GM21786 (cell line): ENCODE measurements at regions not wholly inside any gene's neighbourhood (a gene's known extent, or its start where the extent isn't known, plus 50 kb on each side); places are given as distances from the start of the nearest gene placed in this dataset.

Source experiments
- ATAC-seq: cut with Tn5 transposase; IDR thresholded peaks from one replicate; pipeline ENCODE4 v1.9.1; 2021; ENCODE audit not compliant: unreplicated experiment

DNA sequence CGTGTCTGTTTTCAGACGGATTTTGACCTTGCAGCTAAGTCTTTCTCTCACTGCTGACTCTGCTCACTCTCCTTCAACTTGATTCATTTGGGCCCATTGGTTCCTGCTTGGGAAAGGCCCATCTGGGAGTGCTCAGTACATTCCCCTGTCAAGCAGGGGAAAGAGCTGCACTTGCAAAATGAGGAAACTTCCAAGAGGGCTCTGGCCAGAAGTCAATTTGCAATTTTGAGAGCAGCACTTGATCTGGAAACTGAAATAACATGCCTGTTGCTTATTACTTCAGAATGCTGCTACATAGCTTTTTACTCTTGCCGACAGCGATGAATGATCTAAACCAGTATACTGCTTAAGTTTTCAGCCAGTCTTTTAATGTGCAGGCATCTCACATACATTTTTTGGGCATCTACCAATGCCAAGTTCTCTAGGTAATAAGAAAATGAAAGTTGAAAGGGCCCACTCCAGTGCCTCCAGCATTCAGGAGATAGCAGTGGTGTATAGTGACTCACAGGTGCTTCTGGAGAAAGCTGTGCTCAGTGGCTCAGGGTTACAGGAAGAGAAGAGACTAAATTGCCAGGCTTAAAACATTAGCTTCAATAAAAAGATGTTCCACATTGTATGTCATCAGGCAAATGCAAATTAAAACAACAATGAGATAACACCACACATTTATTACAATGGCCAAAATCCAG lies 70.1 kb upstream of the RORA start:
- ATAC-seq = no peak

DNA sequence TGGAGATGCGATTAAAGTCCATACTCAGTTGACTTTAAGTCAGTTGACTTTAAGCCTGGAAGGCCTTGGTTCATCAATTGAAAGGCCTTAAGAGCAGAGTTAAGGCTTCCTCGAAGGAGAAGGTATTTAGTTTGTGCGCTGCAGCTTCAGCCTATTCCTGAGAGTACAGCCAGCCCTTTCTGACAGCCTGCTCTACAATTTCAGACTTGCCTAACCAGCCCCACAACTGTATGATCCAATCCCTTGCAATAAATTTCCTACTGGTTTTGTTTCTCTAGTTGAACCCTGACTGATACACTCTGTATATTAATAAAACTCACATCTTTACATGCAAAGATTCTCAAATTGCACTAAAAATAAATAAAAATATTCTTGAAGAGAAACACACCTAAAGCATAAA lies 66.1 kb upstream of the RORA start:
- no peak for ATAC-seq

DNA sequence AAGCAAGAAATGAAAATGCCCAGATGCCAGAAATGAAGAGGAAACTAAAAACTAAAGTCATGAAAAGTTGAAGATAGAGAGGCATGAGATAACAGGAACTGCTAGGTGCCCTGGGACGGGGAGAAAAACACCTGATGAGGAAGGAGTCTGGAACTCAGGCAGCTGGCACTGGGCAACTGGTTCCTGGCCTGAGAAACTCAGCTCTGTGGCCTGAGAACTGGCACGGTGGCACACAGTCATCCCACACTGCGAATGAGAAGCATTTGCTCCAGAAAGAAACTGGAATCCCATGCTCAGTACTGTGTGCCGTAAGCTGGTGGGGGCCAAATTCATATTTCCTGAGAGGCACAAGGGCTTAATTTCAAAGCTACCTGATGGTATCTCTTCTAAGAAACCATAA lies 53.6 kb upstream of the RORA start:
- ATAC-seq = no peak

DNA sequence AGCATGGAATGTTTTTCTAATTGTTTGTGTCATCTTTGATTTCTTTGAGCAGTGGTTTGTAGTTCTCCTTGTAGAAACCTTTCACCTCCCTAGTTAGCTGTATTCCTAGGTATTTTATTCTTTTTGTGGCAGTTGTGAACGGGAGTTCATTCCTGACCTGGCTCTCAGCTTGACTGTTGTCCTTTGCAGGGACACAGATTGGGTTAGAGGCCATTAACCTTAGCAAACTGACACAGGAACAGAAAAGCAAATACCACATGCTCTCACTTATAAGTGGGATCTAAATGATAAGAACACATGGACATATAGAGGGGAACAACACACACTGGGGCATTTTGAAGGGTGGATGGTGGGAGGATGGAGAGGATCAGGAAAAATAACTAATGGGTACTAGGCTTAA lies 52.2 kb upstream of the RORA start:
- ATAC-seq = no peak
